PC-9 (cell line): ENCODE measurements at regions not wholly inside any gene's neighbourhood (a gene's known extent, or its start where the extent isn't known, plus 50 kb on each side); places are given as distances from the start of the nearest gene placed in this dataset.
"Not testable (repeated sequence)": the region's sequence is repeated elsewhere in the genome, so short reads cannot be mapped to it uniquely, and the experiment has no call there.

Experiments
- BruUV-seq: library from RNA; stranded (reverse); fragments of 400-500 nt; replicated peaks from 2 replicates; lab custom pipeline; 2021; lab: Mats Ljungman, UMichigan
- CTCF ChIA-PET: fragments of 300-600 bp; sonication (Branson Sonifier 250); formaldehyde crosslinking; loops from one replicate; lab custom pipeline; 2022; ENCODE audit warnings: antibody characterized with exemption; lab: Charles Lee
- POLR2A ChIA-PET: fragments of 300-600 bp; sonication (Branson Sonifier 250); formaldehyde crosslinking; loops from one replicate; lab custom pipeline; 2022; ENCODE audit warnings: antibody characterized with exemption; ENCODE audit not compliant: unreplicated experiment; lab: Charles Lee
- DNase-seq, 2 experiments: peaks; one replicate each; pipeline versions ENCODE4 v3.0.0 to v3.0.0-alpha.2; 2015 to 2022; ENCODE audit warnings: mixed read lengths in 1 of 2
- H2AFZ ChIP-seq: fragments of 200-600 bp; sonication (generic); 2 replicates; pipeline ENCODE4 v1.8.1; 2017; ENCODE audit warnings: antibody characterized with exemption
- H3F3A ChIP-seq: fragments of 200-600 bp; sonication (generic); 2 replicates; pipeline ENCODE4 v1.8.1; 2017; ENCODE audit warnings: antibody characterized with exemption, mild to moderate bottlenecking, low read depth; ENCODE audit not compliant: insufficient read depth
- H3K27ac ChIP-seq: fragments of 200-600 bp; sonication (generic); 2 replicates; pipeline ENCODE4 v1.6.1; 2016; ENCODE audit warnings: mixed run types
- H3K27me3 ChIP-seq: fragments of 200-600 bp; sonication (generic); 2 replicates; pipeline ENCODE4 v1.6.1; 2016; ENCODE audit warnings: low read depth, mixed run types; ENCODE audit not compliant: insufficient read depth
- H3K36me3 ChIP-seq: fragments of 200-600 bp; sonication (generic); 2 replicates; pipeline ENCODE4 v1.6.1; 2016; ENCODE audit warnings: low read depth, mixed run types
- H3K4me1 ChIP-seq: fragments of 200-600 bp; sonication (generic); replicated peaks from 2 replicates; pipeline ENCODE4 v1.6.1; 2016; ENCODE audit warnings: mixed run types; ENCODE audit not compliant: insufficient read depth
- H3K4me2 ChIP-seq: fragments of 200-600 bp; sonication (generic); 2 replicates; pipeline ENCODE4 v1.6.1; 2017; ENCODE audit warnings: mixed run types
- H3K4me3 ChIP-seq: fragments of 200-600 bp; sonication (generic); 2 replicates; pipeline ENCODE4 v1.6.1; 2016; ENCODE audit warnings: mixed run types
- H3K79me2 ChIP-seq: fragments of 200-600 bp; sonication (generic); 2 replicates; pipeline ENCODE4 v1.6.1; 2017; ENCODE audit warnings: low read depth, mixed run types
- H3K9me2 ChIP-seq: fragments of 200-600 bp; sonication (generic); 2 replicates; pipeline ENCODE4 v1.8.1; 2017; ENCODE audit warnings: mild to moderate bottlenecking; ENCODE audit not compliant: insufficient read depth
- H3K9me3 ChIP-seq: fragments of 200-600 bp; sonication (generic); 2 replicates; pipeline ENCODE4 v1.8.1; 2016; ENCODE audit warnings: low read depth; ENCODE audit not compliant: insufficient read depth
- H4K20me1 ChIP-seq: fragments of 200-600 bp; sonication (generic); 2 replicates; pipeline ENCODE4 v1.8.1; 2017; ENCODE audit not compliant: insufficient read depth
- EZH2 ChIP-seq: fragments of 200-600 bp; sonication (generic); IDR thresholded peaks from 2 replicates; pipeline ENCODE4 v1.8.0; 2017; ENCODE audit warnings: antibody characterized with exemption, low read depth
- intact Hi-C: fragments of 100-400 bp; cut with micrococcal nuclease; formaldehyde crosslinking; loops from one replicate; pipeline ENCODE4 v1.10.0; 2022; ENCODE audit not compliant: unreplicated experiment
- TF ChIP-seq, protein P1 (sequence below): fragments of 200-600 bp; sonication (generic); conservative IDR thresholded peaks from 2 replicates; pipeline ENCODE4 v1.6.1; 2017; ENCODE audit warnings: mixed run types, antibody characterized with exemption, mild to moderate bottlenecking, moderate library complexity

GRCh38 chr14:82805892-82806825 lies 1272.5 kb upstream of the SEL1L start:
- no peak overlapping the region for H3K4me3 ChIP-seq
- no TSS peak for BruUV-seq
- H3K27me3 ChIP-seq = no peaks in the 10 kb centered on the region
- DNase-seq = no peak
- H4K20me1 ChIP-seq = no peaks in the 10 kb centered on the region
- no peak overlapping the region for H3K4me2 ChIP-seq
- H3K79me2 ChIP-seq = no peaks in the 10 kb centered on the region
- H3K9me3 ChIP-seq = no peaks in the 10 kb centered on the region
- TF ChIP-seq EZH2 = no peak
- TF ChIP-seq, protein P1, sequence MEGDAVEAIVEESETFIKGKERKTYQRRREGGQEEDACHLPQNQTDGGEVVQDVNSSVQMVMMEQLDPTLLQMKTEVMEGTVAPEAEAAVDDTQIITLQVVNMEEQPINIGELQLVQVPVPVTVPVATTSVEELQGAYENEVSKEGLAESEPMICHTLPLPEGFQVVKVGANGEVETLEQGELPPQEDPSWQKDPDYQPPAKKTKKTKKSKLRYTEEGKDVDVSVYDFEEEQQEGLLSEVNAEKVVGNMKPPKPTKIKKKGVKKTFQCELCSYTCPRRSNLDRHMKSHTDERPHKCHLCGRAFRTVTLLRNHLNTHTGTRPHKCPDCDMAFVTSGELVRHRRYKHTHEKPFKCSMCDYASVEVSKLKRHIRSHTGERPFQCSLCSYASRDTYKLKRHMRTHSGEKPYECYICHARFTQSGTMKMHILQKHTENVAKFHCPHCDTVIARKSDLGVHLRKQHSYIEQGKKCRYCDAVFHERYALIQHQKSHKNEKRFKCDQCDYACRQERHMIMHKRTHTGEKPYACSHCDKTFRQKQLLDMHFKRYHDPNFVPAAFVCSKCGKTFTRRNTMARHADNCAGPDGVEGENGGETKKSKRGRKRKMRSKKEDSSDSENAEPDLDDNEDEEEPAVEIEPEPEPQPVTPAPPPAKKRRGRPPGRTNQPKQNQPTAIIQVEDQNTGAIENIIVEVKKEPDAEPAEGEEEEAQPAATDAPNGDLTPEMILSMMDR = no peak
- ChIA-PET POLR2A (no interaction called here), CTCF (no interaction called here)
- no peaks in the 10 kb centered on the region for H3F3A ChIP-seq
- no peak overlapping the region for H3K27ac ChIP-seq
- H2AFZ ChIP-seq = no peak overlapping the region
- no peaks in the 10 kb centered on the region for H3K9me2 ChIP-seq
- no peaks in the 10 kb centered on the region for H3K4me1 ChIP-seq
- no peaks in the 10 kb centered on the region for H3K36me3 ChIP-seq
- intact Hi-C loops = no loop called here

DNA sequence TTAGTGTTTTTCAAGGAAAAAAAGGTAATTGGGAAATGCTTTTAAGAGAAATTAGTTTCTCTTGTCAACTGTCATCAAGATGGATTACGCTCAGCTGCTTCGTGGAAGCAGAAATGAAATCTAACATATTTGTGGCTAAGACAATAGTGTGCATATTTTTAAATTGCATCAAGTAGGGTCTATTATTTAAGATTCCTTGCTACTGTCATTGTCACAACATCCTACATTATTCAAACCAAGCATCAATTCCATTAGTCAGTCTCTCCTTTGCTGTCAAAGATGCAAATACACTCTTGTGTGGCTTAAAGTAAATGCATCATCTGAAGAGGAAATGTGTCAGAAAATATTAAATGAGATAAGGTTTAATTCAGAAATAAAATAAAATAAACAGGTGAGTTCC lies 1277.6 kb upstream of the SEL1L start:
- no peaks in the 10 kb centered on the region for H3K9me2 ChIP-seq
- H3K27me3 ChIP-seq = no peaks in the 10 kb centered on the region
- H3K36me3 ChIP-seq = no peaks in the 10 kb centered on the region
- TF ChIP-seq, protein P1 = no peak
- no peak for TF ChIP-seq EZH2
- H3K4me1 ChIP-seq = no peaks in the 10 kb centered on the region
- H3F3A ChIP-seq = no peaks in the 10 kb centered on the region
- H3K4me2 ChIP-seq = no peak overlapping the region
- H3K27ac ChIP-seq = no peak overlapping the region
- intact Hi-C loops = no loop called here
- POLR2A ChIA-PET = no interaction called here
- H4K20me1 ChIP-seq = no peaks in the 10 kb centered on the region
- H3K9me3 ChIP-seq = no peaks in the 10 kb centered on the region
- no peaks in the 10 kb centered on the region for H3K79me2 ChIP-seq
- no TSS peak for BruUV-seq
- H2AFZ ChIP-seq = no peak overlapping the region
- CTCF ChIA-PET = no interaction called here
- no peak for DNase-seq
- H3K4me3 ChIP-seq = no peak overlapping the region

- H3K27ac ChIP-seq, H3K4me1 ChIP-seq, H3K9me2 ChIP-seq, H3K79me2 ChIP-seq, H3K27me3 ChIP-seq, H4K20me1 ChIP-seq, BruUV-seq, intact Hi-C loops, H3K9me3 ChIP-seq, CTCF ChIA-PET, H3K4me2 ChIP-seq, POLR2A ChIA-PET, H3K4me3 ChIP-seq, H3K36me3 ChIP-seq, H2AFZ ChIP-seq, H3F3A ChIP-seq, DNase-seq: not testable (repeated sequence)
Measured at GRCh38 chr14:82814339-82814738, 1280.7 kb upstream of the SEL1L start.
